ENCODE measurements at regions not wholly inside any gene's neighbourhood (a gene's known extent, or its start where the extent isn't known, plus 50 kb on each side); places are given as distances from the start of the nearest gene placed in this dataset.
A peak's percentile ranks its signal among the peaks of the same experiment; 100 is the strongest.
"Not testable (repeated sequence)": the region's sequence is repeated elsewhere in the genome, so short reads cannot be mapped to it uniquely, and the experiment has no call there.

GRCh38 chr4:111435986-111436744 lies 709.1 kb upstream of the FAM241A start:
- no peak for DNase-seq

- no peak for DNase-seq
These were observed 703.6 kb upstream of the FAM241A start for GRCh38 chr4:111441687-111442086.

GRCh38 chr4:111444836-111445235 lies 700.4 kb upstream of the FAM241A start:
- DNase-seq = not testable (repeated sequence)

- no peak for DNase-seq
These were observed 695.6 kb upstream of the FAM241A start for GRCh38 chr4:111449657-111450056.

- no peak for DNase-seq
These were observed 694.4 kb upstream of the FAM241A start for GRCh38 chr4:111450867-111451266.

GRCh38 chr4:111453216-111453615 lies 692.0 kb upstream of the FAM241A start:
- no peak for DNase-seq

GRCh38 chr4:111454961-111455360 lies 690.3 kb upstream of the FAM241A start:
- DNase-seq = no peak

GRCh38 chr4:111464251-111465045 lies 680.8 kb upstream of the FAM241A start:
- no peak for DNase-seq

GRCh38 chr4:111466811-111467604 lies 678.2 kb upstream of the FAM241A start:
- DNase-seq = no peak

- peak; percentile 5 for DNase-seq
These were observed 670.3 kb upstream of the FAM241A start for GRCh38 chr4:111475001-111475400.

GRCh38 chr4:111475666-111476065 lies 669.6 kb upstream of the FAM241A start:
- DNase-seq = no peak

- no peak for DNase-seq
These were observed 664.7 kb upstream of the FAM241A start for GRCh38 chr4:111480510-111480909.

- DNase-seq = no peak
These were observed 661.7 kb upstream of the FAM241A start for GRCh38 chr4:111483375-111484169.

- no peak for DNase-seq
These were observed 652.8 kb upstream of the FAM241A start for GRCh38 chr4:111492496-111492895.

GRCh38 chr4:111494471-111494870 lies 650.8 kb upstream of the FAM241A start:
- DNase-seq = no peak

GRCh38 chr4:111494971-111495370 lies 650.3 kb upstream of the FAM241A start:
- no peak for DNase-seq

- DNase-seq = no peak
These were observed 646.0 kb upstream of the FAM241A start for GRCh38 chr4:111499291-111499690.

- no peak for DNase-seq
These were observed 645.5 kb upstream of the FAM241A start for GRCh38 chr4:111499706-111500105.

- DNase-seq = no peak
These were observed 644.4 kb upstream of the FAM241A start for GRCh38 chr4:111500858-111501257.

- DNase-seq = no peak
These were observed 643.3 kb upstream of the FAM241A start for GRCh38 chr4:111501946-111502345.

- DNase-seq = no peak
These were observed 642.6 kb upstream of the FAM241A start for GRCh38 chr4:111502626-111503025.

- no peak for DNase-seq
These were observed 638.5 kb upstream of the FAM241A start for GRCh38 chr4:111506706-111507105.

- DNase-seq = no peak
These were observed 634.7 kb upstream of the FAM241A start for GRCh38 chr4:111510535-111510934.

Measured in COR-L47 (cell line).